ENCODE measurements at regions not wholly inside any gene's neighbourhood (a gene's known extent, or its start where the extent isn't known, plus 50 kb on each side); places are given as distances from the start of the nearest gene placed in this dataset.

DNA sequence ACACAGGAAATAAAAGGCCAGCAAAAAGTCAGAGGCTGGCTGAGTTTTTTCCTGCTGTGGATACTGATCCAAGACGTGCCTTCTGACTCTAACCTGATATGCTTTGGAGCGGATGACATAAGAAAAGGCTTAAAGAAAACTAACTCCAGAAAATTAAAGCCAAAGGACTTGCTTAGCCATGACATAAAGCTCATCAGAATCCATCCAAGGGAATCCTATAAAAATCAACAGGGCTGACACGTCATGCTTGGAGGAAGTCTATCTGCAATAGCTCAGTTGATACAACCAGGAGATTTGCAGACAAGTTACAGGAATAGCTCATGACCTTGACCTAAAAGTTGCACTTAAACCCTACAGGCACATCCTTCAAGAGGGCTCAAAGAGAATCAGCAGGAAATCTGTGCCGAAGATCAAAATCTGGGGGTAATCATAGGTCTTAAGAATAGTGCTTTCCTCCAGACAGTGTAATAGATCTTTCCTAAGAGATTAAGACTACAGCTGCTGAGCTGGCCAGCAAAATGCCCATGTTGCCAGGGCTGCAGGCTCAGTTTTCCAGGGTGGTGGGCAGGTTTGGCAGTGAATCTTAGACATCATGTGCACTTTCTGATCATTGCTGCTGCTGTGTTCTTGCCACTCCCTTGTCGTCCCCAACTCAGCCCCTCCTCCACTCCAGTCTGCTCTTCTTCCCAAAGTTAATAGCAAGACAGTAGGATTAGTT, 111.5 kb upstream of the SVIL start:
- H3K4me3 ChIP-seq, result no peak overlapping the region
- H3K9me3 ChIP-seq, result no peaks in the 10 kb centered on the region
- H3K27ac ChIP-seq, result peak overlapping the region in 2 of 12 donors; percentile 17 to 57
- H3K4me1 ChIP-seq, result peaks cover 0 to 18% (median 3%) of the 10 kb centered on the region in 12 donors
- no peaks in the 10 kb centered on the region for H3K36me3 ChIP-seq
- 20 to 53% (median 27%) methylated on average over 5 of the region's 5 CpGs for WGBS, 4 donors
- DNase-seq (no peak), ATAC-seq (peak in 3 of 4 donors; percentile 29 to 51 (median 33))
- no peaks in the 10 kb centered on the region for H3K27me3 ChIP-seq
- intact Hi-C loops (cut with DNase I), result loop anchor here in 1 of 10 donors (10.0 kb wide), 1 partner anchor 199 kb away; no protein-coding TSS in a partner anchor
- TF ChIP-seq POLR2A (IDR thresholded peaks at IDR 0.05), result no peak
- no peak for TF ChIP-seq CTCF (IDR thresholded peaks at IDR 0.05)

DNA sequence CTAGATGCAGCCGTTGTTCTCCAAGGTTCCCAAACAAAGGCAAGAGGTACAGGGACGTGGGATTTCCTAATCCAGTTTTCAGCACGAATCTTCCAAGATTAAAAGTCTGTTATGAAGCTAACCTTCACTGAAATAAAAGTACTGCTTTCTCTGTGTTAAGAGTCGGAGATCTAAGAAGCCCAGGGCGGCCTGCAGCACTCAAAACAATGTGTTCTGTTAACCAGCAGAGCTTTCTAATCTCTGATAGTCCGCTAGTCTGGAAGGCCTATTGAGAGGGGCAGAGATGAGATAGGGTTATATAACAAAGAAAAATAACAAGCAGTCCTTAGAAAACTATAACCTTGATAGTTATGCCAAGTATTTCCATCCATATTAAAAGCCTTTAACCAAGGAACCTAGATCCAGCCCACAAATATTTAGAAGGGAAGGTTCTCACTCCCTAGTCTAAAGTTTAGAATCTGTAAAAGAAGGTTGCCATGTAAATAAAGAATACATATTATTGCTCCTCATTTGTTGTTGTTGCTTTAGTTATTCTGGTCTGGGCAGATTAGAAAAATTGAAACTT, 106.3 kb upstream of the SVIL start:
- Histone ChIP-seq H3K36me3 (no peaks in the 10 kb centered on the region), H3K27ac (peak overlapping the region in 7 of 12 donors; percentile 26 to 81 (median 66)), H3K9me3 (no peaks in the 10 kb centered on the region), H3K4me3 (no peak overlapping the region), H3K4me1 (peaks cover 0 to 26% (median 8%) of the 10 kb centered on the region in 12 donors), H3K27me3 (no peaks in the 10 kb centered on the region)
- TF ChIP-seq CTCF (IDR thresholded peaks at IDR 0.05), result no peak
- no peak for TF ChIP-seq POLR2A (IDR thresholded peaks at IDR 0.05)
- intact Hi-C loops (cut with DNase I), result loop anchor here in 3 of 10 donors (2.0 to 10.0 kb wide), 3 partner anchors 38 to 204 kb away; no protein-coding TSS in a partner anchor
- DNase-seq, result no peak
- ATAC-seq, result peak in 2 of 4 donors; percentile 25 to 39
- WGBS, 4 donors, result 45 to 63% (median 53%) methylated on average over 6 of the region's 6 CpGs

DNA sequence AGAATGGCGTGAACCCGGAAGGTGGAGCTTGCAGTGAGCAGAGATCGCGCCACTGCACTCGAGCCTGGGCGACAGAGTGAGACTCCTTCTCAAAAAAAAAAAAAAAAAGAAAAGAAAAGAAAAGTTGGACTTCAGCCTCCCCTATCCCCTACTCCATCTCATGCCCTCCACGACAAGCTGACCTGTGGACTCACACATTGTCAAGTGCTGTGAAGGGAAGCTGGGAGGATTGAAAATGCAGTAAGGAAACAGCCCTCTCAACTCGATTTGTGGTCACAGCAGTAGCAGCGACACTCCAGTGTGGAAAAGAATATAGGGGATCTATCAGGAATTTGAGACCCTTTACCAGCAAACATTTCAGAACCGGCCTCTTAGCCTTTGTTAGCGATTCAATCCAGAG, 103.6 kb upstream of the SVIL start:
- Histone ChIP-seq H3K4me1 (peaks cover 0 to 36% (median 16%) of the 10 kb centered on the region in 12 donors), H3K27me3 (no peaks in the 10 kb centered on the region), H3K27ac (no peak overlapping the region), H3K36me3 (no peaks in the 10 kb centered on the region), H3K4me3 (no peak overlapping the region), H3K9me3 (no peaks in the 10 kb centered on the region)
- WGBS, 4 donors, result 94 to 97% (median 96%) methylated on average over 11 of the region's 11 CpGs
- no peak for DNase-seq
- intact Hi-C loops (cut with DNase I), result loop anchor here in 9 of 10 donors (5.0 to 10.0 kb wide), 13 partner anchors 101 to 224 kb away; partner anchors contain the start of gene SVIL (in 5 of the 9)
- TF ChIP-seq POLR2A (IDR thresholded peaks at IDR 0.05) (no peak), CTCF (IDR thresholded peaks at IDR 0.05) (no peak)
- no peak for ATAC-seq

DNA sequence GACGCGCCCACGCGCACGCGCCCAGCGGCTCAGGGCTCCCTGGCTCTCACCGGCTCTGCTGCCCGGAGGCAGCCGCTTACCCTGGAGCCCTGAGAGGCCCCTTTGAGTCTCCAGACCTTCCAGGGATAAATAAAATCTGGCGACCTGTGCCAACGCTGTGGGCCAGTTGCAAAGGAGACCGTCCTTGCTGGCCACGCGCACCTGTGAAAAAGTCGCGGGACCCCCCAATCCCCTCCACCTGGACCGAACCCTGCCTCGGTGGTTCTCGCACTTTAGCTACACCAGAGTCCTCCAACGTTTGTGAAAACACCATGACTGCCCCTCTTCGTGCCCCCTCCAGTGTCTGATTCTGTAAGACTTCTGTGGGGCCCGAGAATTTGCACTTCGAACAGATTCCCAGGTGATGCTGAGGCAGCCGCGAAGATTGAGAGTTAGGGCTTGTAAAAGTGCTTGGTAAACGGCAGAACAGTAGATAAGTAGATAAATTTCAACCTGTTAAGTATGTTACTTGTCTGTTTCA, 102.4 kb upstream of the SVIL start:
- H3K4me1 ChIP-seq, result peaks cover 0 to 35% (median 19%) of the 10 kb centered on the region in 12 donors
- H3K36me3 ChIP-seq, result no peaks in the 10 kb centered on the region
- H3K27me3 ChIP-seq, result no peaks in the 10 kb centered on the region
- H3K9me3 ChIP-seq, result no peaks in the 10 kb centered on the region
- 28 to 53% (median 37%) methylated on average over 15 to 27 of the region's 27 CpGs for WGBS, 4 donors
- DNase-seq, result no peak
- intact Hi-C loops (cut with DNase I), result loop anchor here in 9 of 10 donors (5.0 to 10.0 kb wide), 13 partner anchors 100 to 222 kb away; partner anchors contain the start of gene SVIL (in 5 of the 9)
- H3K27ac ChIP-seq, result peak overlapping the region in 11 of 12 donors; percentile 85 to 98 (median 92)
- TF ChIP-seq POLR2A (IDR thresholded peaks at IDR 0.05), result no peak
- no peak for TF ChIP-seq CTCF (IDR thresholded peaks at IDR 0.05)
- peak overlapping the region in 10 of 12 donors; percentile 65 to 94 (median 86) for H3K4me3 ChIP-seq
- no peak for ATAC-seq
